Stimulated activated CD4-positive, alpha-beta T cell treated with anti-CD3 and anti-CD28 coated beads, Interleukin-12 subunit alpha, Interleukin-12 subunit beta, amount 100 ng/mL, for 4 hours (primary cell): ENCODE measurements at regions not wholly inside any gene's neighbourhood (a gene's known extent, or its start where the extent isn't known, plus 50 kb on each side); places are given as distances from the start of the nearest gene placed in this dataset.
"Not testable (repeated sequence)": the region's sequence is repeated elsewhere in the genome, so short reads cannot be mapped to it uniquely, and the experiment has no call there.

Source experiments
- DNase-seq: peaks from one replicate; pipeline ENCODE4 v3.0.0-alpha.2; 2020

- DNase-seq = no peak
These were observed 185.4 kb downstream of the IGLL1 start for GRCh38 chr22:23394525-23395326.

GRCh38 chr22:23393721-23394320 lies 186.3 kb downstream of the IGLL1 start:
- DNase-seq = no peak

GRCh38 chr22:23393199-23393598 lies 186.9 kb downstream of the IGLL1 start:
- not testable (repeated sequence) for DNase-seq

GRCh38 chr22:23392420-23393121 lies 187.5 kb downstream of the IGLL1 start:
- no peak for DNase-seq

- DNase-seq = no peak
These were observed 189.1 kb downstream of the IGLL1 start for GRCh38 chr22:23391022-23391421.

- DNase-seq = no peak
These were observed 190.6 kb downstream of the IGLL1 start for GRCh38 chr22:23389271-23390071.

- no peak for DNase-seq
These were observed 191.6 kb downstream of the IGLL1 start for GRCh38 chr22:23388517-23388890.

GRCh38 chr22:23387827-23388516 lies 192.1 kb downstream of the IGLL1 start:
- DNase-seq = no peak

- DNase-seq = no peak
These were observed 193.1 kb downstream of the IGLL1 start for GRCh38 chr22:23386822-23387580.

- DNase-seq = peak; percentile 84
These were observed 194.1 kb downstream of the IGLL1 start for GRCh38 chr22:23385678-23386631.

GRCh38 chr22:23384923-23385677 lies 195.0 kb downstream of the IGLL1 start:
- DNase-seq = no peak

GRCh38 chr22:23384431-23384830 lies 195.7 kb downstream of the IGLL1 start:
- no peak for DNase-seq

- no peak for DNase-seq
These were observed 196.4 kb downstream of the IGLL1 start for GRCh38 chr22:23383491-23384361.

- DNase-seq = no peak
These were observed 197.5 kb downstream of the IGLL1 start for GRCh38 chr22:23382428-23383218.

GRCh38 chr22:23381661-23382427 lies 198.2 kb downstream of the IGLL1 start:
- no peak for DNase-seq

- DNase-seq = no peak
These were observed 199.2 kb downstream of the IGLL1 start for GRCh38 chr22:23380911-23381310.

GRCh38 chr22:23380230-23380573 lies 199.9 kb downstream of the IGLL1 start:
- DNase-seq = no peak
